B cell (primary cell): ENCODE measurements at regions not wholly inside any gene's neighbourhood (a gene's known extent, or its start where the extent isn't known, plus 50 kb on each side); places are given as distances from the start of the nearest gene placed in this dataset.

Source experiments
- CTCF ChIP-seq: fragments of 200-600 bp; IDR thresholded peaks from one replicate; pipeline ENCODE4 v1.8.0; 2022; ENCODE audit warnings: antibody characterized with exemption, mild to moderate bottlenecking
- EZH2 ChIP-seq: IDR thresholded peaks from 2 replicates; pipeline ENCODE4 v1.6.1; 2012; ENCODE audit warnings: borderline replicate concordance, low read depth, mild to moderate bottlenecking, moderate library complexity, low read length; ENCODE audit not compliant: insufficient read depth, poor library complexity, severe bottlenecking

- TF ChIP-seq EZH2 (no peak), CTCF (no peak)
These were observed 159.6 kb upstream of the PRKCQ start for GRCh38 chr10:6739530-6740174.
